Esophagus squamous epithelium (tissue), 4 donors: ENCODE measurements at regions not wholly inside any gene's neighbourhood (a gene's known extent, or its start where the extent isn't known, plus 50 kb on each side); places are given as distances from the start of the nearest gene placed in this dataset.

Experiments
- CTCF ChIP-seq, 6 experiments: fragments of 450-650 bp in 4 of 6; fragments of 200-600 bp in 2 of 6; sonication (generic) in 2 of 6; IDR thresholded peaks; one replicate each; pipeline ENCODE4 v1.5.1; 2016 to 2019; ENCODE audit warnings: antibody characterized with exemption in 6 of 6, mild to moderate bottlenecking in 4 of 6, moderate library complexity in 4 of 6
- POLR2A ChIP-seq, 4 donors: fragments of 450-650 bp; IDR thresholded peaks; one replicate each; pipeline ENCODE4 v1.6.1; 2017; ENCODE audit warnings: antibody characterized with exemption in 4 of 4, mild to moderate bottlenecking in 4 of 4, moderate library complexity in 3 of 4

GRCh38 chr14:76930549-76930948 lies 98.0 kb downstream of the IRF2BPL start:
- TF ChIP-seq CTCF (IDR thresholded peaks at IDR 0.05) (no peak), POLR2A (IDR thresholded peaks at IDR 0.05) (no peak)
